Panc1 (cell line): ENCODE measurements at regions not wholly inside any gene's neighbourhood (a gene's known extent, or its start where the extent isn't known, plus 50 kb on each side); places are given as distances from the start of the nearest gene placed in this dataset.

ENCODE experiments used
- ATAC-seq: fragments of 200-7000 bp; cut with Tn5 transposase; 2 replicates; pipeline ENCODE4 v1.9.1; 2020; ENCODE audit warnings: mild to moderate bottlenecking, moderate library complexity
- BruUV-seq: library from RNA; stranded (reverse); fragments of 400-500 nt; replicated peaks from 2 replicates; lab custom pipeline; 2021; lab: Mats Ljungman, UMichigan
- CTCF ChIA-PET: fragments of 300-600 bp; sonication (Branson Sonifier 250); formaldehyde crosslinking; loops from one replicate; lab custom pipeline; 2022; ENCODE audit warnings: antibody characterized with exemption; lab: Charles Lee
- POLR2A ChIA-PET: fragments of 300-600 bp; sonication (Branson Sonifier 250); formaldehyde crosslinking; loops from one replicate; lab custom pipeline; 2022; ENCODE audit warnings: antibody characterized with exemption; lab: Charles Lee
- DNase-seq: peaks from one replicate; pipeline ENCODE4 v3.0.0-alpha.2; 2010; ENCODE audit warnings: low read depth, low spot score
- H3K27ac ChIP-seq: 2 replicates; pipeline ENCODE4 v1.5.1; 2011; ENCODE audit warnings: mild to moderate bottlenecking, low read length, inconsistent platforms
- H3K27me3 ChIP-seq: fragments of 200-500 bp; sonication (Bioruptor generic); 2 replicates; pipeline ENCODE4 v1.6.0; 2014; ENCODE audit warnings: low read length, inconsistent platforms; ENCODE audit not compliant: control insufficient read depth, insufficient read depth
- H3K36me3 ChIP-seq: fragments of 200-500 bp; sonication (Bioruptor generic); 2 replicates; pipeline ENCODE4 v1.5.1; 2014; ENCODE audit warnings: inconsistent platforms, mild to moderate bottlenecking, low read length, moderate library complexity; ENCODE audit not compliant: control insufficient read depth, insufficient read depth
- H3K4me1 ChIP-seq: 2 replicates; pipeline ENCODE4 v1.5.1; 2011; ENCODE audit warnings: inconsistent platforms, mild to moderate bottlenecking, low read length, moderate library complexity; ENCODE audit not compliant: control insufficient read depth, insufficient read depth
- H3K4me3 ChIP-seq, 2 experiments: 2 replicates each; pipeline ENCODE4 v1.5.1; 2011 to 2012; ENCODE audit warnings: low read depth in 2 of 2, low read length in 2 of 2, mild to moderate bottlenecking in 2 of 2, inconsistent platforms in 1 of 2, moderate library complexity in 1 of 2
- H3K9me3 ChIP-seq: fragments of 200-500 bp; sonication (Bioruptor generic); 2 replicates; pipeline ENCODE4 v1.5.1; 2014; ENCODE audit warnings: low read depth, mild to moderate bottlenecking, inconsistent platforms, low read length, moderate library complexity; ENCODE audit not compliant: control insufficient read depth, insufficient read depth
- POLR2AphosphoS5 ChIP-seq: IDR thresholded peaks from 2 replicates; pipeline ENCODE4 v1.6.1; 2012; ENCODE audit warnings: mild to moderate bottlenecking, low read depth, low read length, moderate library complexity
- SIN3A ChIP-seq: IDR thresholded peaks from 2 replicates; pipeline ENCODE4 v1.6.1; 2012; ENCODE audit warnings: low read depth, mild to moderate bottlenecking, low read length, moderate library complexity, borderline replicate concordance; ENCODE audit not compliant: insufficient read depth
- TCF7L2 ChIP-seq: IDR thresholded peaks from 2 replicates; pipeline ENCODE4 v1.6.1; 2011; ENCODE audit warnings: mild to moderate bottlenecking, low read depth, low read length, inconsistent platforms
- in situ Hi-C: cut with HindIII; loops from 2 replicates; pipeline ENCODE4 v1.10.0; 2016; ENCODE audit warnings: low sequenced_read_pairs, low pct_unique_long_range_greater_than_20kb
- intact Hi-C: fragments of 100-400 bp; cut with micrococcal nuclease; formaldehyde crosslinking; loops from one replicate; pipeline ENCODE4 v1.10.0; 2022; ENCODE audit not compliant: unreplicated experiment
- TF ChIP-seq, protein P1 (sequence below), 2 experiments: IDR thresholded peaks; 2 replicates each; pipeline ENCODE4 v1.6.1; 2011 to 2012; ENCODE audit warnings: low read depth in 2 of 2, control low read depth in 1 of 2, low read length in 1 of 2, mild to moderate bottlenecking in 1 of 2, moderate library complexity in 1 of 2; ENCODE audit not compliant: insufficient read depth in 1 of 2
- TF ChIP-seq, protein P2 (sequence below): fragments of 450-650 bp; IDR thresholded peaks from 2 replicates; pipeline ENCODE4 v1.5.1; 2017; ENCODE audit warnings: mild to moderate bottlenecking

DNA sequence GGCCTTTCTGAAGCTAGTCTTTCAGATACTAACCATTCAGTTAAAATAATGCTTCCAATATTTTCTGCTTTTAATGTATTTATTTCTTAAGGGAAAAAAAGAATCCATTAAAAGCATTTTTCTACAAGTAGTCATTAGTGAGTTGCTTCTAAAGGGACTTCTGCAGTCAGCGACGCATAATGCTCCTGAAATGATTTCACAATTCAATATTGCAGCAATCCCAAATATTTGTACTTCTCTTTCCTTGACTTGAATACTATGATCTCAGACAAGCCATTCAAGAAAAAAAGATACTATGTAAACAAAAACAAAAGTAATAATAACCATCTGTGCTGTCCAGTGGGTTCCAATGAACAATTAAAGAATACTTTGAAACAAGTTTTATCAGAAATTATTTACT is 681.0 kb downstream of the DIPK2A start:
- Histone ChIP-seq H3K9me3 (no peaks in the 10 kb centered on the region; the same call in 1 of the 2 replicates), H3K36me3 (no peaks in the 10 kb centered on the region), H3K27ac (no peak overlapping the region), H3K4me1 (no peaks in the 10 kb centered on the region), H3K27me3 (no peaks in the 10 kb centered on the region), H3K4me3 (no peak overlapping the region)
- in situ Hi-C loops, result no loop called here
- intact Hi-C loops, result no loop called here
- TF ChIP-seq POLR2AphosphoS5, result no peak
- ChIA-PET CTCF (no interaction called here), POLR2A (no interaction called here)
- no TSS peak for BruUV-seq
- ATAC-seq (no peak), DNase-seq (no peak)

DNA sequence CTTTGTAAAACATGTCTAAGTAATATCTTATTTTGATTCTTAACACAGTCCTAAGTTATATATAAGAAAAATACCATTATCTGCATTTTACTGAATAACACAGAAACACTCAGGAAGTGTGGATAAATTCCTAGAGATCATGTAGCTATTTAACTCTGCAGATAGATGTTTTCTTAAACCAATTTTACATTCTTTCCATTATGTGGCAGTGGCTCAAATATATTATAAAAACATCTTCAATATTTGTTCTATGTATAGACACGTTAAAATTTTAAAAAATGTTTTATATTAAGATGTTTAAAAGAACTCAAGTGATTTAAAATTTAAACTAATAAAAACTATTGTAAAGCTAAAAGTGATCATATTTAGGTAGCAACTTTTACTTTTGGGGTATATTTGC is 683.8 kb downstream of the DIPK2A start:
- H3K9me3 ChIP-seq, result no peaks in the 10 kb centered on the region; the same call in 1 of the 2 replicates
- H3K4me3 ChIP-seq, result no peak overlapping the region
- no TSS peak for BruUV-seq
- no peak for TF ChIP-seq POLR2AphosphoS5
- no peak for TF ChIP-seq SIN3A
- no peak for TF ChIP-seq TCF7L2
- TF ChIP-seq, protein P1, sequence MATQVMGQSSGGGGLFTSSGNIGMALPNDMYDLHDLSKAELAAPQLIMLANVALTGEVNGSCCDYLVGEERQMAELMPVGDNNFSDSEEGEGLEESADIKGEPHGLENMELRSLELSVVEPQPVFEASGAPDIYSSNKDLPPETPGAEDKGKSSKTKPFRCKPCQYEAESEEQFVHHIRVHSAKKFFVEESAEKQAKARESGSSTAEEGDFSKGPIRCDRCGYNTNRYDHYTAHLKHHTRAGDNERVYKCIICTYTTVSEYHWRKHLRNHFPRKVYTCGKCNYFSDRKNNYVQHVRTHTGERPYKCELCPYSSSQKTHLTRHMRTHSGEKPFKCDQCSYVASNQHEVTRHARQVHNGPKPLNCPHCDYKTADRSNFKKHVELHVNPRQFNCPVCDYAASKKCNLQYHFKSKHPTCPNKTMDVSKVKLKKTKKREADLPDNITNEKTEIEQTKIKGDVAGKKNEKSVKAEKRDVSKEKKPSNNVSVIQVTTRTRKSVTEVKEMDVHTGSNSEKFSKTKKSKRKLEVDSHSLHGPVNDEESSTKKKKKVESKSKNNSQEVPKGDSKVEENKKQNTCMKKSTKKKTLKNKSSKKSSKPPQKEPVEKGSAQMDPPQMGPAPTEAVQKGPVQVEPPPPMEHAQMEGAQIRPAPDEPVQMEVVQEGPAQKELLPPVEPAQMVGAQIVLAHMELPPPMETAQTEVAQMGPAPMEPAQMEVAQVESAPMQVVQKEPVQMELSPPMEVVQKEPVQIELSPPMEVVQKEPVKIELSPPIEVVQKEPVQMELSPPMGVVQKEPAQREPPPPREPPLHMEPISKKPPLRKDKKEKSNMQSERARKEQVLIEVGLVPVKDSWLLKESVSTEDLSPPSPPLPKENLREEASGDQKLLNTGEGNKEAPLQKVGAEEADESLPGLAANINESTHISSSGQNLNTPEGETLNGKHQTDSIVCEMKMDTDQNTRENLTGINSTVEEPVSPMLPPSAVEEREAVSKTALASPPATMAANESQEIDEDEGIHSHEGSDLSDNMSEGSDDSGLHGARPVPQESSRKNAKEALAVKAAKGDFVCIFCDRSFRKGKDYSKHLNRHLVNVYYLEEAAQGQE (IDR thresholded peaks at IDR 0.05; ENCODE audit: insufficient read depth in 1 of 2, low read depth in 2 of 2, low read length in 1 of 2), result no peak
- TF ChIP-seq, protein P2, sequence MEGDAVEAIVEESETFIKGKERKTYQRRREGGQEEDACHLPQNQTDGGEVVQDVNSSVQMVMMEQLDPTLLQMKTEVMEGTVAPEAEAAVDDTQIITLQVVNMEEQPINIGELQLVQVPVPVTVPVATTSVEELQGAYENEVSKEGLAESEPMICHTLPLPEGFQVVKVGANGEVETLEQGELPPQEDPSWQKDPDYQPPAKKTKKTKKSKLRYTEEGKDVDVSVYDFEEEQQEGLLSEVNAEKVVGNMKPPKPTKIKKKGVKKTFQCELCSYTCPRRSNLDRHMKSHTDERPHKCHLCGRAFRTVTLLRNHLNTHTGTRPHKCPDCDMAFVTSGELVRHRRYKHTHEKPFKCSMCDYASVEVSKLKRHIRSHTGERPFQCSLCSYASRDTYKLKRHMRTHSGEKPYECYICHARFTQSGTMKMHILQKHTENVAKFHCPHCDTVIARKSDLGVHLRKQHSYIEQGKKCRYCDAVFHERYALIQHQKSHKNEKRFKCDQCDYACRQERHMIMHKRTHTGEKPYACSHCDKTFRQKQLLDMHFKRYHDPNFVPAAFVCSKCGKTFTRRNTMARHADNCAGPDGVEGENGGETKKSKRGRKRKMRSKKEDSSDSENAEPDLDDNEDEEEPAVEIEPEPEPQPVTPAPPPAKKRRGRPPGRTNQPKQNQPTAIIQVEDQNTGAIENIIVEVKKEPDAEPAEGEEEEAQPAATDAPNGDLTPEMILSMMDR, result no peak
- intact Hi-C loops (no loop called here), in situ Hi-C loops (no loop called here)
- no peak overlapping the region for H3K27ac ChIP-seq
- POLR2A ChIA-PET, result no interaction called here
- DNase-seq, result no peak
- no peak for ATAC-seq
- CTCF ChIA-PET, result no interaction called here
- no peaks in the 10 kb centered on the region for H3K36me3 ChIP-seq
- H3K4me1 ChIP-seq, result no peaks in the 10 kb centered on the region
- no peaks in the 10 kb centered on the region for H3K27me3 ChIP-seq

DNA sequence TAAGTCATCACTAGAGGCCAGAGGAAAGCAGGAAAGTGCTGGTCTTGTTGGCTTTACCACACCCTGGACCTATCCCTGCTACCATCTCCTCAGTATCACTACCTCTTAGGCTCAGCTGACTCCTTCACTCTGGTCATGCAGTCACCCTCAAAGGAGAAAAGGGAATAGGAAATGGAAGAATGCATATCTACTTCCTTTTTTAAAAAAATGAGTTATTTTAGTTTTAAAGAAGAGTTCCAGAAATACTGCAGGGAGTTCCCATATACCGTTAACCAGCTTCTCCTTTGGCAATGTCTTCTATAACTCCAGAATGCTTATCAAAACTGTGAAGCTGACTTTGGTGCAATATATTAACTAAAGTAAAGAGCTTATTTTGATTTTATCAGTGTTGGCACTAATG is 688.6 kb downstream of the DIPK2A start:
- no peak for ATAC-seq
- no peaks in the 10 kb centered on the region for H3K27me3 ChIP-seq
- no peak overlapping the region for H3K4me3 ChIP-seq
- in situ Hi-C loops, result no loop called here
- no peaks in the 10 kb centered on the region for H3K36me3 ChIP-seq
- H3K4me1 ChIP-seq, result no peaks in the 10 kb centered on the region
- intact Hi-C loops, result no loop called here
- TF ChIP-seq, protein P1 (IDR thresholded peaks at IDR 0.05; ENCODE audit: insufficient read depth in 1 of 2, low read depth in 2 of 2, low read length in 1 of 2), result no peak
- TF ChIP-seq TCF7L2, result no peak
- TF ChIP-seq POLR2AphosphoS5, result no peak
- no peak for TF ChIP-seq SIN3A
- TF ChIP-seq, protein P2, result no peak
- no TSS peak for BruUV-seq
- no peak for DNase-seq
- CTCF ChIA-PET, result no interaction called here
- H3K9me3 ChIP-seq, result peaks cover 4% of the 10 kb centered on the region; the same call in 1 of the 2 replicates
- POLR2A ChIA-PET, result no interaction called here
- no peak overlapping the region for H3K27ac ChIP-seq
